SK-N-MC (cell line): ENCODE measurements at regions not wholly inside any gene's neighbourhood (a gene's known extent, or its start where the extent isn't known, plus 50 kb on each side); places are given as distances from the start of the nearest gene placed in this dataset.

Source experiments
- EZH2 ChIP-seq: fragments of 200-600 bp; sonication (generic); IDR thresholded peaks from one replicate; pipeline ENCODE4 v1.6.1; 2017; ENCODE audit warnings: antibody characterized with exemption
- FOXP2 ChIP-seq: optimal IDR thresholded peaks from 2 replicates; pipeline ENCODE3; 2011; ENCODE audit warnings: mild to moderate bottlenecking, moderate library complexity; ENCODE audit not compliant: insufficient read depth; ENCODE audit errors: extremely low read length, control extremely low read depth
- POLR2AphosphoS5 ChIP-seq: IDR thresholded peaks from 2 replicates; pipeline ENCODE4 v1.6.1; 2012; ENCODE audit warnings: mild to moderate bottlenecking, low read depth, low read length, borderline replicate concordance

DNA sequence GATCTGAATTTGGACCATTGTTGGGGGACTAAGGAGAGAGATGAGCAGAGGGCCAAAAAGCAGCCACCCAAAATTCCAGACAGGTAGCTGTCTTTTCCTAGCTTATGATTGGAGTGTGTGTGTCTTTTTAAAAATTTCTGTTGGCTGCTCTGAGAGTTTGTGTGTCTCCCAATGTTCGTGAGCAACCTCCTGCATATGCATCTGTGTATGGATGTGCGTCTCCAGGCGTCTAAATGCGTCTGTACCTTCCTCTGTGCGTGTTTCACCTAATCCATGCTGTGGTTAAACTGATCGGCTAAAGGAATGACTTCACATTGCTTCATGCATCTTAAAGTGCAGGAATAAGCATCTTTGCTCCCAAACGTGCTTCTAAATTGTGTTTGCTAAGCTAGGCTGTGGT is 65.5 kb upstream of the LAS1L start:
- TF ChIP-seq POLR2AphosphoS5 = no peak
- no peak for TF ChIP-seq EZH2
- TF ChIP-seq FOXP2 = no peak
